H1 (cell line): ENCODE measurements at regions not wholly inside any gene's neighbourhood (a gene's known extent, or its start where the extent isn't known, plus 50 kb on each side); places are given as distances from the start of the nearest gene placed in this dataset.

Experiments used
- CTCF ChIA-PET: fragments of 300-600 bp; sonication (Branson Sonifier 250); formaldehyde crosslinking; loops from one replicate; lab custom pipeline; 2021; ENCODE audit not compliant: partially characterized antibody; lab: Charles Lee
- POLR2A ChIA-PET: fragments of 300-600 bp; sonication (Branson Sonifier 250); formaldehyde crosslinking; loops from one replicate; lab custom pipeline; 2021; ENCODE audit warnings: inconsistent platforms; ENCODE audit not compliant: partially characterized antibody; lab: Charles Lee
- DNase-seq, 2 experiments: peaks; one replicate each; pipeline versions ENCODE4 v3.0.0 to v3.0.0-alpha.2; 2010 to 2022; ENCODE audit warnings: low spot score in 2 of 2, low read depth in 1 of 2, mixed read lengths in 1 of 2
- FAIRE-seq: peaks from 2 replicates; lab custom pipeline; 2011; peaks lifted over from hg19 to GRCh38; lab: Jason Lieb, UNC
- H2AFZ ChIP-seq: 2 replicates; pipeline ENCODE4 v1.8.1; 2012; ENCODE audit warnings: low read length, inconsistent platforms
- H2AK5ac ChIP-seq: 2 replicates; pipeline ENCODE4 v1.6.1; 2013; ENCODE audit warnings: low read depth, low read length
- H2BK120ac ChIP-seq: replicated peaks from 2 replicates; pipeline ENCODE3; 2013; ENCODE audit warnings: low read depth, low read length, inconsistent platforms
- H2BK12ac ChIP-seq: 2 replicates; pipeline ENCODE4 v1.6.1; 2013; ENCODE audit warnings: low read depth, low read length
- H2BK15ac ChIP-seq: 2 replicates; pipeline ENCODE4 v1.6.1; 2013; ENCODE audit warnings: low read length
- H2BK20ac ChIP-seq: 2 replicates; pipeline ENCODE4 v1.6.1; 2013; ENCODE audit warnings: low read length
- H2BK5ac ChIP-seq: 2 replicates; pipeline ENCODE4 v1.6.1; 2013; ENCODE audit warnings: low read depth, low read length
- H3K14ac ChIP-seq: 2 replicates; pipeline ENCODE4 v1.6.1; 2013; ENCODE audit warnings: inconsistent platforms; ENCODE audit not compliant: insufficient read length
- H3K18ac ChIP-seq: 2 replicates; pipeline ENCODE4 v1.6.1; 2013; ENCODE audit warnings: low read length; ENCODE audit errors: extremely low read depth
- H3K23ac ChIP-seq: 2 replicates; pipeline ENCODE4 v1.6.1; 2013; ENCODE audit warnings: inconsistent platforms; ENCODE audit not compliant: insufficient read length
- H3K23me2 ChIP-seq: 2 replicates; pipeline ENCODE4 v1.6.1; 2013; ENCODE audit warnings: low read depth, low read length
- H3K27ac ChIP-seq: 2 replicates; pipeline ENCODE4 v1.6.1; 2011; ENCODE audit warnings: low read depth, low read length, inconsistent platforms
- H3K27me3 ChIP-seq, 4 experiments: replicated peaks in 1 of 4; 1 replicate in 1 of 4; 2 replicates in 3 of 4; pipeline versions ENCODE4 v1.6.1 to v1.8.1; 2011 to 2013; ENCODE audit warnings: low read length in 3 of 4, mild to moderate bottlenecking in 3 of 4, inconsistent platforms in 2 of 4, mixed read lengths in 2 of 4, moderate library complexity in 1 of 4; ENCODE audit not compliant: control insufficient read depth in 3 of 4, insufficient read depth in 3 of 4; ENCODE audit errors: extremely low read depth in 1 of 4
- H3K36me3 ChIP-seq, 4 experiments: 2 replicates each; pipeline versions ENCODE4 v1.6.1 to v1.8.1; 2011 to 2013; ENCODE audit warnings: mild to moderate bottlenecking in 4 of 4, low read length in 3 of 4, moderate library complexity in 2 of 4, control low read depth in 1 of 4, inconsistent platforms in 1 of 4; ENCODE audit not compliant: insufficient read depth in 4 of 4, control insufficient read depth in 2 of 4
- H3K4ac ChIP-seq: replicated peaks from 2 replicates; pipeline ENCODE3; 2013; ENCODE audit warnings: low read length, low read depth, mixed read lengths, inconsistent platforms; ENCODE audit not compliant: insufficient read length
- H3K4me1 ChIP-seq, 4 experiments: replicated peaks in 1 of 4; 1 replicate in 1 of 4; 2 replicates in 3 of 4; pipeline versions ENCODE4 v1.6.1 to v1.8.1; 2011 to 2013; ENCODE audit warnings: low read length in 3 of 4, inconsistent platforms in 2 of 4, mixed read lengths in 1 of 4; ENCODE audit not compliant: insufficient read depth in 4 of 4, control insufficient read depth in 3 of 4
- H3K4me2 ChIP-seq, 2 experiments: 2 replicates each; pipeline versions ENCODE4 v1.6.1 to v1.8.1; 2011 to 2013; ENCODE audit warnings: low read depth in 2 of 2, low read length in 2 of 2, control low read depth in 1 of 2, inconsistent platforms in 1 of 2, mild to moderate bottlenecking in 1 of 2; ENCODE audit not compliant: insufficient read depth in 1 of 2
- H3K4me3 ChIP-seq, 4 experiments: fragments of 200-600, 300-600 bp in 1 of 4; sonication (generic), shearing (Covaris generic), sonication (Bioruptor Twin) in 1 of 4; 2 replicates each; pipeline versions ENCODE4 v1.5.1 to v1.8.1; 2011 to 2016; ENCODE audit warnings: low read length in 4 of 4, low read depth in 3 of 4, control low read depth in 2 of 4, inconsistent platforms in 2 of 4, mild to moderate bottlenecking in 2 of 4, mixed read lengths in 1 of 4, moderate library complexity in 1 of 4; ENCODE audit not compliant: insufficient read depth in 2 of 4; ENCODE audit errors: extremely low read depth in 1 of 4
- H3K56ac ChIP-seq: replicated peaks from 2 replicates; pipeline ENCODE3; 2013; ENCODE audit warnings: low read depth, mild to moderate bottlenecking, mixed read lengths, low read length, inconsistent platforms; ENCODE audit not compliant: insufficient read length
- H3K79me1 ChIP-seq: 2 replicates; pipeline ENCODE4 v1.6.1; 2013; ENCODE audit warnings: low read depth, low read length, control low read depth
- H3K79me2 ChIP-seq, 2 experiments: 2 replicates each; pipeline versions ENCODE4 v1.6.1 to v1.8.1; 2012 to 2013; ENCODE audit warnings: low read length in 2 of 2, mild to moderate bottlenecking in 2 of 2, inconsistent platforms in 1 of 2; ENCODE audit not compliant: insufficient read depth in 2 of 2, control insufficient read depth in 1 of 2
- H3K9ac ChIP-seq, 4 experiments: replicated peaks in 1 of 4; 1 replicate in 1 of 4; 2 replicates in 3 of 4; pipeline versions ENCODE4 v1.6.1 to v1.8.1; 2011 to 2013; ENCODE audit warnings: low read depth in 3 of 4, low read length in 3 of 4, control low read depth in 2 of 4, mild to moderate bottlenecking in 2 of 4, moderate library complexity in 2 of 4, inconsistent platforms in 1 of 4; ENCODE audit errors: extremely low read depth in 1 of 4
- H3K9me3 ChIP-seq, 2 experiments: 2 replicates each; pipeline versions ENCODE4 v1.6.1 to v1.8.1; 2012 to 2013; ENCODE audit warnings: mild to moderate bottlenecking in 2 of 2, moderate library complexity in 2 of 2, control low read depth in 1 of 2, inconsistent platforms in 1 of 2, low read depth in 1 of 2, low read length in 1 of 2, mixed read lengths in 1 of 2; ENCODE audit not compliant: insufficient read depth in 2 of 2
- H4K20me1 ChIP-seq, 2 experiments: replicated peaks in 1 of 2; 2 replicates each; pipeline versions ENCODE3 to v1.8.1; 2011 to 2013; ENCODE audit warnings: inconsistent platforms in 2 of 2, low read length in 2 of 2, mild to moderate bottlenecking in 1 of 2; ENCODE audit not compliant: insufficient read depth in 2 of 2, control insufficient read depth in 1 of 2
- H4K5ac ChIP-seq: 2 replicates; pipeline ENCODE4 v1.6.1; 2013; ENCODE audit warnings: low read length, low read depth, mixed read lengths, inconsistent platforms; ENCODE audit not compliant: insufficient read length
- H4K8ac ChIP-seq: 2 replicates; pipeline ENCODE4 v1.8.0; 2013; ENCODE audit warnings: mild to moderate bottlenecking, moderate library complexity, low read length, inconsistent platforms; ENCODE audit not compliant: insufficient read depth; ENCODE audit errors: extremely low read depth
- H4K91ac ChIP-seq: replicated peaks from 2 replicates; pipeline ENCODE3; 2013; ENCODE audit warnings: low read length, mixed read lengths, inconsistent platforms; ENCODE audit not compliant: insufficient read length
- ASH2L ChIP-seq: fragments of 200-600, 300-600 bp; sonication (generic); IDR thresholded peaks from one replicate; pipeline ENCODE4 v1.7.1; 2017; ENCODE audit warnings: low read length
- RNF2 ChIP-seq: fragments of 200-900, 300-1000 bp; sonication (generic); IDR thresholded peaks from 2 replicates; pipeline ENCODE4 v1.7.1; 2016; ENCODE audit warnings: borderline replicate concordance, low read depth, mild to moderate bottlenecking, antibody characterized with exemption, low read length; ENCODE audit not compliant: poor library complexity, severe bottlenecking; ENCODE audit errors: missing control alignments
- TAF7 ChIP-seq: optimal IDR thresholded peaks from 2 replicates; pipeline ENCODE3; 2011; ENCODE audit warnings: low read depth, mild to moderate bottlenecking, inconsistent platforms, low read length, moderate library complexity, borderline replicate concordance
- TBP ChIP-seq: IDR thresholded peaks from 2 replicates; pipeline ENCODE4 v1.6.1; 2011; ENCODE audit warnings: low read depth, low read length, improper control_type of control experiment
- TEAD4 ChIP-seq: IDR thresholded peaks from 2 replicates; pipeline ENCODE4 v1.6.1; 2012; ENCODE audit warnings: low read depth, low read length, inconsistent platforms, mixed read lengths
- ZNF274 ChIP-seq: IDR thresholded peaks from 2 replicates; pipeline ENCODE4 v1.7.0; 2012; ENCODE audit warnings: low read length, borderline replicate concordance; ENCODE audit errors: extremely low read depth
- WGBS, 2 experiments: shearing (Covaris generic) in 1 of 2; methylation state at CpG; one replicate each; pipeline versions ENCODE4 v1.1.6 to v1.1.7; 2013 to 2015; ENCODE audit warnings: low lambda C conversion rate in 2 of 2, mixed read lengths in 2 of 2, inconsistent platforms in 1 of 2, low coverage in 1 of 2, missing lambda C conversion rate in 1 of 2; ENCODE audit not compliant: insufficient replicate concordance in 2 of 2, insufficient coverage in 1 of 2, insufficient read length in 1 of 2; ENCODE audit errors: extremely low coverage in 1 of 2, missing lambda C conversion rate in 1 of 2; 5-methylcytosine and 5-hydroxymethylcytosine counted together
- TF ChIP-seq, protein P1 (sequence below), 3 experiments: IDR thresholded peaks; 1 replicate in 2 of 3; 2 replicates in 1 of 3; pipeline versions ENCODE4 v1.5.1 to v1.6.1; 2011; ENCODE audit warnings: low read length in 3 of 3, mild to moderate bottlenecking in 3 of 3, inconsistent platforms in 2 of 3, low read depth in 1 of 3, moderate library complexity in 1 of 3; ENCODE audit not compliant: insufficient read depth in 1 of 3; ENCODE audit errors: control extremely low read depth in 1 of 3
- TF ChIP-seq, protein P2 (sequence below): IDR thresholded peaks from 2 replicates; pipeline ENCODE4 v1.6.1; 2012; ENCODE audit warnings: low read length, inconsistent platforms

DNA sequence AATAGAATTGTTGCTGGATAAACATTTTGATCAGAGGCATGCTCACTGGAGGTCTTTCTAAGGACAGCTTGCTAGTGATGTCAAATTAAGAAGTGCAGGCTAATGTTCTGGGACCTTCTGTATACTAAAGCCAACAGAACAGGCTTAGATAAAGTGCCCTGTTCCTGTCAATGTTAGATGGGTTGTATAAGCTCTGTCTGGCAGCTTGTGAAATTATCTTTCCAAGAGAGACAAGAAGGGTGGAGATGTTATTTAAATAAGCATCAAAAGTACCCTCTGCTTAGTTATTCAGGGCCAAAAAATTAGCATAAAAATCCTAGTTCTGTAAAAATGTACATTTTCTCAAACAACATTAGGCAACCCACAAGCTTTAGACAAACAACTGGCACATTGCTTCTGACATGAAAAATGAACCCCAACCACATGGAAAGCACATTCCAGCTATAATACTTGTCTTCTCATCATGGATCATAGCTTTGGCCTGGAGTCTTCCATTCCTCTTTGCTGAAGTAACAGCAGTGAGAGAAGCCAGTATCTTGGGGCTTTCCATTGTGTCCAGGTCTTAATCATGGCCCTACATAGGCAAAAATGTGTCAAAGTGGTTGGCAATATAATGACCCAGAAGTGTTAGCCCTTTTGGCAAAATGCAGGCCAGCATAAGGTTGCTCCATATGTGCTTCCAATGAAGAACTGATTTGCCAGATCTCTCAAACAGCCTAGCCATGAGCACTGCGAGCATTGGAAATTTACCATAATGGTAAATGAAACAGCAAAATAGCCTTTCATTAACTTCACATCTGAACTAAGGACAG is 478.1 kb upstream of the ZNF804A start:
- no peak overlapping the region for H3K14ac ChIP-seq
- TF ChIP-seq TAF7 (no peak), ZNF274 (no peak), RNF2 (no peak), TEAD4 (no peak), ASH2L (no peak), TBP (no peak)
- TF ChIP-seq, protein P1, sequence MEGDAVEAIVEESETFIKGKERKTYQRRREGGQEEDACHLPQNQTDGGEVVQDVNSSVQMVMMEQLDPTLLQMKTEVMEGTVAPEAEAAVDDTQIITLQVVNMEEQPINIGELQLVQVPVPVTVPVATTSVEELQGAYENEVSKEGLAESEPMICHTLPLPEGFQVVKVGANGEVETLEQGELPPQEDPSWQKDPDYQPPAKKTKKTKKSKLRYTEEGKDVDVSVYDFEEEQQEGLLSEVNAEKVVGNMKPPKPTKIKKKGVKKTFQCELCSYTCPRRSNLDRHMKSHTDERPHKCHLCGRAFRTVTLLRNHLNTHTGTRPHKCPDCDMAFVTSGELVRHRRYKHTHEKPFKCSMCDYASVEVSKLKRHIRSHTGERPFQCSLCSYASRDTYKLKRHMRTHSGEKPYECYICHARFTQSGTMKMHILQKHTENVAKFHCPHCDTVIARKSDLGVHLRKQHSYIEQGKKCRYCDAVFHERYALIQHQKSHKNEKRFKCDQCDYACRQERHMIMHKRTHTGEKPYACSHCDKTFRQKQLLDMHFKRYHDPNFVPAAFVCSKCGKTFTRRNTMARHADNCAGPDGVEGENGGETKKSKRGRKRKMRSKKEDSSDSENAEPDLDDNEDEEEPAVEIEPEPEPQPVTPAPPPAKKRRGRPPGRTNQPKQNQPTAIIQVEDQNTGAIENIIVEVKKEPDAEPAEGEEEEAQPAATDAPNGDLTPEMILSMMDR (IDR thresholded peaks at IDR 0.05; ENCODE audit: control extremely low read depth in 1 of 3, insufficient read depth in 1 of 3, low read depth in 1 of 3, low read length in 3 of 3) = no peak
- TF ChIP-seq, protein P2, sequence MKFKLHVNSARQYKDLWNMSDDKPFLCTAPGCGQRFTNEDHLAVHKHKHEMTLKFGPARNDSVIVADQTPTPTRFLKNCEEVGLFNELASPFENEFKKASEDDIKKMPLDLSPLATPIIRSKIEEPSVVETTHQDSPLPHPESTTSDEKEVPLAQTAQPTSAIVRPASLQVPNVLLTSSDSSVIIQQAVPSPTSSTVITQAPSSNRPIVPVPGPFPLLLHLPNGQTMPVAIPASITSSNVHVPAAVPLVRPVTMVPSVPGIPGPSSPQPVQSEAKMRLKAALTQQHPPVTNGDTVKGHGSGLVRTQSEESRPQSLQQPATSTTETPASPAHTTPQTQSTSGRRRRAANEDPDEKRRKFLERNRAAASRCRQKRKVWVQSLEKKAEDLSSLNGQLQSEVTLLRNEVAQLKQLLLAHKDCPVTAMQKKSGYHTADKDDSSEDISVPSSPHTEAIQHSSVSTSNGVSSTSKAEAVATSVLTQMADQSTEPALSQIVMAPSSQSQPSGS = no peak

More for the DNA sequence above, 478.1 kb upstream of the ZNF804A start:
- Histone ChIP-seq H2AFZ (no peak overlapping the region), H2BK20ac (no peak overlapping the region), H3K4ac (no peak overlapping the region), H4K91ac (no peak overlapping the region), H4K20me1 (no peaks in the 10 kb centered on the region), H3K27ac (no peak overlapping the region), H3K79me2 (no peaks in the 10 kb centered on the region), H3K79me1 (no peaks in the 10 kb centered on the region), H3K23ac (no peak overlapping the region), H3K9ac (no peak overlapping the region), H3K56ac (no peak overlapping the region), H2BK12ac (no peak overlapping the region), H4K5ac (no peak overlapping the region), H2BK120ac (no peak overlapping the region), H3K36me3 (no peaks in the 10 kb centered on the region), H2BK15ac (no peak overlapping the region), H3K27me3 (no peaks in the 10 kb centered on the region), H3K9me3 (no peaks in the 10 kb centered on the region), H3K4me2 (no peak overlapping the region), H3K18ac (no peak overlapping the region), H3K4me1 (no peaks in the 10 kb centered on the region), H2BK5ac (no peak overlapping the region), H4K8ac (no peak overlapping the region), H3K23me2 (no peaks in the 10 kb centered on the region), H3K4me3 (no peak overlapping the region), H2AK5ac (no peak overlapping the region)
- FAIRE-seq (no peak), DNase-seq (no peak)
- ChIA-PET POLR2A (no interaction called here), CTCF (interaction anchor here (1.0 kb wide), 1 partner anchor 37 kb away, joined by 3 read pairs; no protein-coding TSS in a partner anchor)
- 100% methylated on average over 1 of the region's 1 CpG; no CpG with 5 or more reads in 1 of the 2 experiments for WGBS, 2 experiments
